ENCODE measurements at regions not wholly inside any gene's neighbourhood (a gene's known extent, or its start where the extent isn't known, plus 50 kb on each side); places are given as distances from the start of the nearest gene placed in this dataset.

GRCh38 chr2:37468170-37468569 lies 123.7 kb downstream of the QPCT start:
- Histone ChIP-seq H3K27me3 (no peaks in the 10 kb centered on the region), H3K9me3 (no peaks in the 10 kb centered on the region), H3K4me3 (peak overlapping the region in 1 of 3 donors; percentile 39), H3K4me1 (peaks cover 0 to 26% (median 0%) of the 10 kb centered on the region in 4 donors), H3K36me3 (no peaks in the 10 kb centered on the region), H3K27ac (peak overlapping the region in 2 of 3 donors; percentile 64 to 76)
- peak; percentile 29 to 78 (median 74) for ATAC-seq
- intact Hi-C loops (cut with DNase I), result no loop called here
- DNase-seq, result peak in 2 of 3 donors; percentile 52 to 70
- 44% methylated on average over 4 of the region's 4 CpGs for WGBS (ENCODE audit: insufficient coverage, low coverage, low lambda C conversion rate, missing lambda C conversion rate)
- TF ChIP-seq CTCF (IDR thresholded peaks at IDR 0.05), result no peak
- TF ChIP-seq POLR2A (IDR thresholded peaks at IDR 0.05), result no peak

- TF ChIP-seq CTCF (IDR thresholded peaks at IDR 0.05) (no peak), POLR2A (IDR thresholded peaks at IDR 0.05) (no peak)
- intact Hi-C loops (cut with DNase I), result no loop called here
Observed at GRCh38 chr2:37469126-37469525, 124.7 kb downstream of the QPCT start.

GRCh38 chr2:37471104-37471503 lies 126.7 kb downstream of the QPCT start:
- Histone ChIP-seq H3K4me1 (peaks cover 0 to 22% (median 0%) of the 10 kb centered on the region in 4 donors), H3K27me3 (no peaks in the 10 kb centered on the region), H3K4me3 (no peak overlapping the region), H3K9me3 (no peaks in the 10 kb centered on the region), H3K27ac (no peak overlapping the region), H3K36me3 (no peaks in the 10 kb centered on the region)
- WGBS (ENCODE audit: insufficient coverage, low coverage, low lambda C conversion rate, missing lambda C conversion rate), result 50% methylated on average over 1 of the region's 1 CpG
- intact Hi-C loops (cut with DNase I), result no loop called here
- DNase-seq (no peak), ATAC-seq (no peak)
- no peak for TF ChIP-seq CTCF (IDR thresholded peaks at IDR 0.05)
- TF ChIP-seq POLR2A (IDR thresholded peaks at IDR 0.05), result no peak

More at GRCh38 chr2:37469126-37469525, 124.7 kb downstream of the QPCT start:
- DNase-seq (no peak), ATAC-seq (no peak)
- no peaks in the 10 kb centered on the region for H3K9me3 ChIP-seq
- H3K27ac ChIP-seq, result no peak overlapping the region
- H3K4me1 ChIP-seq, result peaks cover 0 to 26% (median 0%) of the 10 kb centered on the region in 4 donors
- WGBS (ENCODE audit: insufficient coverage, low coverage, low lambda C conversion rate, missing lambda C conversion rate), result 80% methylated on average over 1 of the region's 1 CpG
- no peaks in the 10 kb centered on the region for H3K27me3 ChIP-seq
- H3K4me3 ChIP-seq, result no peak overlapping the region
- no peaks in the 10 kb centered on the region for H3K36me3 ChIP-seq

GRCh38 chr2:37471994-37472393 lies 127.6 kb downstream of the QPCT start:
- no peaks in the 10 kb centered on the region for H3K9me3 ChIP-seq
- peak in 3 of 4 donors; percentile 25 to 60 (median 48) for ATAC-seq
- no peak for DNase-seq
- H3K27ac ChIP-seq, result no peak overlapping the region
- no peak overlapping the region for H3K4me3 ChIP-seq
- TF ChIP-seq POLR2A (IDR thresholded peaks at IDR 0.05) (no peak), CTCF (IDR thresholded peaks at IDR 0.05) (no peak)
- H3K4me1 ChIP-seq, result peaks cover 0 to 18% (median 0%) of the 10 kb centered on the region in 4 donors
- WGBS (ENCODE audit: insufficient coverage, low coverage, low lambda C conversion rate, missing lambda C conversion rate), result 14% methylated on average over 1 of the region's 1 CpG
- no peaks in the 10 kb centered on the region for H3K27me3 ChIP-seq
- intact Hi-C loops (cut with DNase I), result no loop called here
- no peaks in the 10 kb centered on the region for H3K36me3 ChIP-seq

GRCh38 chr2:37472959-37473358 lies 128.5 kb downstream of the QPCT start:
- ATAC-seq (peak; percentile 63 to 79 (median 76)), DNase-seq (peak in 2 of 3 donors; percentile 55 to 61)
- Histone ChIP-seq H3K27ac (peak overlapping the region in 1 of 3 donors; percentile 0), H3K27me3 (no peaks in the 10 kb centered on the region), H3K36me3 (no peaks in the 10 kb centered on the region), H3K4me3 (no peak overlapping the region), H3K4me1 (peaks cover 0 to 9% (median 0%) of the 10 kb centered on the region in 4 donors), H3K9me3 (no peaks in the 10 kb centered on the region)
- intact Hi-C loops (cut with DNase I), result no loop called here
- TF ChIP-seq POLR2A (IDR thresholded peaks at IDR 0.05) (no peak), CTCF (IDR thresholded peaks at IDR 0.05) (no peak)
- WGBS (ENCODE audit: insufficient coverage, low coverage, low lambda C conversion rate, missing lambda C conversion rate), result 14% methylated on average over 2 of the region's 2 CpGs
